KMS-11 (cell line): ENCODE measurements at regions not wholly inside any gene's neighbourhood (a gene's known extent, or its start where the extent isn't known, plus 50 kb on each side); places are given as distances from the start of the nearest gene placed in this dataset.

ENCODE experiments used
- H2AFZ ChIP-seq: fragments of 200-600 bp; sonication (generic); 2 replicates; pipeline ENCODE4 v1.6.1; 2016; ENCODE audit warnings: antibody characterized with exemption, mixed run types, low read depth
- H3K27ac ChIP-seq: fragments of 200-600 bp; sonication (generic); 2 replicates; pipeline ENCODE4 v1.6.1; 2016; ENCODE audit warnings: mild to moderate bottlenecking, mixed run types
- H3K27me3 ChIP-seq: fragments of 200-600 bp; sonication (generic); 2 replicates; pipeline ENCODE4 v1.6.1; 2017; ENCODE audit warnings: mild to moderate bottlenecking, low read depth, mixed run types, moderate library complexity; ENCODE audit not compliant: insufficient read depth
- H3K36me3 ChIP-seq: fragments of 200-600 bp; sonication (generic); 2 replicates; pipeline ENCODE4 v1.6.1; 2017; ENCODE audit warnings: mild to moderate bottlenecking, mixed run types; ENCODE audit not compliant: insufficient read depth
- H3K4me1 ChIP-seq: fragments of 200-600 bp; sonication (generic); 2 replicates; pipeline ENCODE4 v1.6.1; 2016; ENCODE audit warnings: mild to moderate bottlenecking, low read depth, mixed run types; ENCODE audit not compliant: poor library complexity, severe bottlenecking
- H3K4me2 ChIP-seq: fragments of 200-600 bp; sonication (generic); 2 replicates; pipeline ENCODE4 v1.7.0; 2016; ENCODE audit warnings: mild to moderate bottlenecking, mixed run types
- H3K4me3 ChIP-seq: fragments of 200-600 bp; sonication (generic); IDR thresholded peaks from 2 replicates; pipeline ENCODE4 v1.6.1; 2017; ENCODE audit warnings: low read depth, low read length, mixed read lengths; ENCODE audit not compliant: insufficient read depth
- H3K79me2 ChIP-seq: fragments of 200-600 bp; sonication (generic); 2 replicates; pipeline ENCODE4 v1.6.1; 2016; ENCODE audit warnings: low read depth, mixed run types; ENCODE audit not compliant: insufficient read depth
- H3K9ac ChIP-seq: fragments of 200-600 bp; sonication (generic); 2 replicates; pipeline ENCODE4 v1.6.1; 2016; ENCODE audit warnings: mild to moderate bottlenecking, mixed run types
- H4K20me1 ChIP-seq: fragments of 200-600 bp; sonication (generic); 2 replicates; pipeline ENCODE4 v1.6.1; 2016; ENCODE audit warnings: mild to moderate bottlenecking, mixed run types; ENCODE audit not compliant: insufficient read depth
- CTCF ChIP-seq: fragments of 200-600 bp; sonication (generic); conservative IDR thresholded peaks from 2 replicates; pipeline ENCODE4 v1.6.1; 2017; ENCODE audit warnings: low read depth, mild to moderate bottlenecking, antibody characterized with exemption, low read length, moderate library complexity, mixed read lengths

GRCh38 chr5:91255396-91256141, 127.5 kb downstream of the ARRDC3 start:
- TF ChIP-seq CTCF, result no peak
- H3K9ac ChIP-seq, result no peak overlapping the region
- no peaks in the 10 kb centered on the region for H4K20me1 ChIP-seq
- H3K79me2 ChIP-seq, result no peaks in the 10 kb centered on the region
- H3K4me1 ChIP-seq, result no peaks in the 10 kb centered on the region
- no peak overlapping the region for H3K4me2 ChIP-seq
- no peaks in the 10 kb centered on the region for H3K27me3 ChIP-seq
- H3K4me3 ChIP-seq, result no peak overlapping the region
- H3K27ac ChIP-seq, result no peak overlapping the region
- H3K36me3 ChIP-seq, result no peaks in the 10 kb centered on the region
- H2AFZ ChIP-seq, result no peak overlapping the region

- Histone ChIP-seq H3K79me2 (no peaks in the 10 kb centered on the region), H3K36me3 (no peaks in the 10 kb centered on the region), H3K27me3 (no peaks in the 10 kb centered on the region), H2AFZ (no peak overlapping the region), H4K20me1 (no peaks in the 10 kb centered on the region), H3K4me1 (no peaks in the 10 kb centered on the region), H3K27ac (no peak overlapping the region), H3K9ac (no peak overlapping the region), H3K4me2 (no peak overlapping the region), H3K4me3 (no peak overlapping the region)
- no peak for TF ChIP-seq CTCF
These were observed 130.2 kb downstream of the ARRDC3 start for GRCh38 chr5:91252916-91253315.

GRCh38 chr5:91245871-91246270, 137.2 kb downstream of the ARRDC3 start:
- Histone ChIP-seq H3K79me2 (no peaks in the 10 kb centered on the region), H2AFZ (no peak overlapping the region), H3K27ac (no peak overlapping the region), H4K20me1 (no peaks in the 10 kb centered on the region), H3K36me3 (no peaks in the 10 kb centered on the region), H3K27me3 (no peaks in the 10 kb centered on the region), H3K4me1 (no peaks in the 10 kb centered on the region), H3K4me3 (no peak overlapping the region), H3K9ac (no peak overlapping the region), H3K4me2 (no peak overlapping the region)
- TF ChIP-seq CTCF, result no peak

GRCh38 chr5:91245074-91245452, 138.1 kb downstream of the ARRDC3 start:
- no peak for TF ChIP-seq CTCF
- no peak overlapping the region for H3K4me2 ChIP-seq
- H3K27ac ChIP-seq, result no peak overlapping the region
- no peaks in the 10 kb centered on the region for H3K79me2 ChIP-seq
- no peaks in the 10 kb centered on the region for H4K20me1 ChIP-seq
- no peaks in the 10 kb centered on the region for H3K36me3 ChIP-seq
- H2AFZ ChIP-seq, result no peak overlapping the region
- H3K4me3 ChIP-seq, result no peak overlapping the region
- H3K9ac ChIP-seq, result no peak overlapping the region
- H3K4me1 ChIP-seq, result no peaks in the 10 kb centered on the region
- no peaks in the 10 kb centered on the region for H3K27me3 ChIP-seq
